Endothelial cell of umbilical vein (primary cell): ENCODE measurements at regions not wholly inside any gene's neighbourhood (a gene's known extent, or its start where the extent isn't known, plus 50 kb on each side); places are given as distances from the start of the nearest gene placed in this dataset.

Experiments
- BruUV-seq: library from RNA; stranded (reverse); fragments of 400-500 nt; replicated peaks from 2 replicates; lab custom pipeline; 2021; lab: Mats Ljungman, UMichigan
- CTCF ChIA-PET: fragments of 300-600, 350-600 bp; sonication (Branson Sonifier 250); formaldehyde crosslinking; loops from one replicate; lab custom pipeline; 2021; ENCODE audit warnings: antibody characterized with exemption, inconsistent platforms; lab: Charles Lee
- POLR2A ChIA-PET: fragments of 300-600, 350-600 bp; sonication (Branson Sonifier 250); formaldehyde crosslinking; loops from one replicate; lab custom pipeline; 2021; ENCODE audit warnings: antibody characterized with exemption, inconsistent platforms; lab: Charles Lee
- DNase-seq: peaks from one replicate; pipeline ENCODE4 v3.0.0-alpha.2; 2011; ENCODE audit warnings: low read depth, low spot score
- FAIRE-seq: peaks from 2 replicates; lab custom pipeline; 2011; peaks lifted over from hg19 to GRCh38; lab: Jason Lieb, UNC
- H2AFZ ChIP-seq: 2 replicates; pipeline ENCODE4 v1.6.0; 2012; ENCODE audit warnings: low read depth, low read length, control low read depth, inconsistent platforms
- H3K27ac ChIP-seq: 2 replicates; pipeline ENCODE4 v1.5.1; 2011; ENCODE audit warnings: low read depth, mild to moderate bottlenecking, control low read depth, low read length, moderate library complexity; ENCODE audit not compliant: insufficient read depth
- H3K27me3 ChIP-seq, 2 experiments: 2 replicates each; pipeline versions ENCODE4 v1.6.0 to v1.6.1; 2011; ENCODE audit warnings: low read length in 2 of 2, mixed read lengths in 1 of 2; ENCODE audit not compliant: control insufficient read depth in 2 of 2, insufficient read depth in 2 of 2
- H3K36me3 ChIP-seq, 2 experiments: 2 replicates in 1 of 2; 3 replicates in 1 of 2; pipeline ENCODE4 v1.5.1; 2011; ENCODE audit warnings: low read length in 2 of 2, mild to moderate bottlenecking in 1 of 2, moderate library complexity in 1 of 2; ENCODE audit not compliant: control insufficient read depth in 2 of 2, insufficient read depth in 2 of 2; ENCODE audit errors: extremely low read depth in 1 of 2
- H3K4me1 ChIP-seq: 3 replicates; pipeline ENCODE4 v1.5.1; 2011; ENCODE audit warnings: mild to moderate bottlenecking, low read length; ENCODE audit not compliant: control insufficient read depth, insufficient read depth; ENCODE audit errors: extremely low read depth
- H3K4me2 ChIP-seq: 2 replicates; pipeline ENCODE4 v1.6.1; 2011; ENCODE audit warnings: low read length, control low read depth, mixed read lengths; ENCODE audit not compliant: insufficient read depth
- H3K4me3 ChIP-seq, 3 experiments: fragments of 200-600 bp in 1 of 3; sonication (generic), shearing (Covaris generic) in 1 of 3; replicated peaks in 1 of 3; 2 replicates each; pipeline ENCODE4 v1.5.1; 2011 to 2016; ENCODE audit warnings: control low read depth in 3 of 3, low read length in 3 of 3, mild to moderate bottlenecking in 2 of 3, inconsistent platforms in 1 of 3, low read depth in 1 of 3, moderate library complexity in 1 of 3; ENCODE audit not compliant: insufficient read depth in 1 of 3
- H3K79me2 ChIP-seq: 2 replicates; pipeline ENCODE4 v1.6.0; 2012; ENCODE audit warnings: low read length, inconsistent platforms; ENCODE audit not compliant: control insufficient read depth, insufficient read depth
- H3K9ac ChIP-seq: replicated peaks from 2 replicates; pipeline ENCODE3; 2011; ENCODE audit warnings: low read length, control low read depth; ENCODE audit not compliant: insufficient read depth; ENCODE audit errors: extremely low read depth
- H3K9me1 ChIP-seq: replicated peaks from 3 replicates; pipeline ENCODE4 v1.6.0; 2011; ENCODE audit warnings: mild to moderate bottlenecking, low read length; ENCODE audit not compliant: control insufficient read depth, insufficient read depth; ENCODE audit errors: extremely low read depth
- H3K9me3 ChIP-seq: replicated peaks from 2 replicates; pipeline ENCODE4 v1.5.1; 2012; ENCODE audit warnings: low read length, inconsistent platforms; ENCODE audit not compliant: control insufficient read depth, insufficient read depth
- H4K20me1 ChIP-seq: replicated peaks from 2 replicates; pipeline ENCODE3; 2011; ENCODE audit warnings: mild to moderate bottlenecking, low read length; ENCODE audit not compliant: control insufficient read depth, insufficient read depth; ENCODE audit errors: extremely low read depth
- EZH2 ChIP-seq: IDR thresholded peaks from 2 replicates; pipeline ENCODE4 v1.6.1; 2012; ENCODE audit warnings: borderline replicate concordance, low read depth, mild to moderate bottlenecking, moderate library complexity, low read length, inconsistent platforms; ENCODE audit not compliant: severe bottlenecking
- FOS ChIP-seq: IDR thresholded peaks from 2 replicates; pipeline ENCODE4 v1.6.1; 2011; ENCODE audit warnings: mild to moderate bottlenecking, low read length, moderate library complexity, borderline replicate concordance; ENCODE audit not compliant: insufficient read depth
- GATA2 ChIP-seq: IDR thresholded peaks from 2 replicates; pipeline ENCODE4 v1.7.0; 2011; ENCODE audit warnings: low read depth, mild to moderate bottlenecking, moderate library complexity, mixed read lengths, low read length; ENCODE audit not compliant: insufficient read length, insufficient read depth
- JUN ChIP-seq: IDR thresholded peaks from 2 replicates; pipeline ENCODE4 v1.6.1; 2011; ENCODE audit warnings: borderline replicate concordance, low read depth; ENCODE audit not compliant: insufficient read length, insufficient read depth
- MAX ChIP-seq: IDR thresholded peaks from 2 replicates; pipeline ENCODE4 v1.6.1; 2011; ENCODE audit not compliant: insufficient read depth, insufficient read length
- MYC ChIP-seq: IDR thresholded peaks from one replicate; pipeline ENCODE4 v1.6.1; 2011; ENCODE audit warnings: mild to moderate bottlenecking, low read depth, low read length
- POLR2A ChIP-seq: IDR thresholded peaks from 2 replicates; pipeline ENCODE4 v1.6.1; 2012; ENCODE audit warnings: low read depth, mild to moderate bottlenecking, control low read depth, low read length
- POLR2AphosphoS5 ChIP-seq: IDR thresholded peaks from 2 replicates; pipeline ENCODE4 v1.6.1; 2012; ENCODE audit warnings: low read depth, mild to moderate bottlenecking, control low read depth, low read length, moderate library complexity; ENCODE audit not compliant: insufficient read depth
- dilution Hi-C: fragments of 300-500 bp; cut with MboI; formaldehyde crosslinking; loops from one replicate; pipeline ENCODE4 v1.15.0; 2019; ENCODE audit warnings: low sequenced_read_pairs; ENCODE audit not compliant: extremely low pct_ligation_motif_present
- intact Hi-C: fragments of 100-400 bp; cut with micrococcal nuclease; formaldehyde crosslinking; loops from one replicate; pipeline ENCODE4 v1.10.0; 2022
- TF ChIP-seq, protein P1 (sequence below), 2 donors: IDR thresholded peaks; 1 replicate in 1 of 2; 2 replicates in 1 of 2; pipeline ENCODE4 v1.5.1; 2011; ENCODE audit warnings: low read length in 2 of 2, mild to moderate bottlenecking in 2 of 2, moderate library complexity in 2 of 2, control low read depth in 1 of 2, inconsistent platforms in 1 of 2, low read depth in 1 of 2; ENCODE audit not compliant: insufficient read depth in 1 of 2; ENCODE audit errors: extremely low read depth in 1 of 2

DNA sequence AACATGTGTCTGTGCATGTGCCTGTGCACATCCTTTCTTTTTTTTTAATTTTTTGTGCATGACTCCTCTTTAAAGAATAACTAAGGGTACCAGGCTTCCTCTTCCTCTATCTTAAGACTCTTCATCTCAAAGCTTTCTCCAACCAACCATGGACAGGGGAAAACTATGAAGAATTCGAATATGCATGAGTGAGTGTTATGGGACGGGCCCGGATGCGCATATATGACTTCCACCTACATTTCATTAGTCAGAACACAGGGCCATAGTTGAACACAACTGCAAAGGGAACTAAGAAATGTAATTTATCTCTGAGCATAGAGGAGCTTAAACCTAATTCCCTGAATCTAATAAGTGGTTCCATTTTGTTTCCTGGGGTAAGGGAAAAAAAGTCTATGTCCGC, 270.3 kb upstream of the SORCS1 start:
- Histone ChIP-seq H4K20me1 (no peaks in the 10 kb centered on the region), H3K4me1 (no peaks in the 10 kb centered on the region), H3K36me3 (no peaks in the 10 kb centered on the region), H3K9me1 (no peaks in the 10 kb centered on the region), H3K9me3 (peaks cover 4% of the 10 kb centered on the region), H3K27ac (no peak overlapping the region), H3K79me2 (no peaks in the 10 kb centered on the region), H3K4me3 (no peak overlapping the region), H3K9ac (no peak overlapping the region), H3K4me2 (no peak overlapping the region), H2AFZ (no peak overlapping the region), H3K27me3 (no peaks in the 10 kb centered on the region)
- intact Hi-C loops (no loop called here), dilution Hi-C loops (no loop called here)
- no peak for TF ChIP-seq POLR2A
- no peak for TF ChIP-seq MYC
- no peak for TF ChIP-seq JUN
- no peak for TF ChIP-seq FOS
- no peak for TF ChIP-seq POLR2AphosphoS5
- no peak for TF ChIP-seq MAX
- no peak for TF ChIP-seq EZH2
- TF ChIP-seq GATA2, result no peak
- TF ChIP-seq, protein P1, sequence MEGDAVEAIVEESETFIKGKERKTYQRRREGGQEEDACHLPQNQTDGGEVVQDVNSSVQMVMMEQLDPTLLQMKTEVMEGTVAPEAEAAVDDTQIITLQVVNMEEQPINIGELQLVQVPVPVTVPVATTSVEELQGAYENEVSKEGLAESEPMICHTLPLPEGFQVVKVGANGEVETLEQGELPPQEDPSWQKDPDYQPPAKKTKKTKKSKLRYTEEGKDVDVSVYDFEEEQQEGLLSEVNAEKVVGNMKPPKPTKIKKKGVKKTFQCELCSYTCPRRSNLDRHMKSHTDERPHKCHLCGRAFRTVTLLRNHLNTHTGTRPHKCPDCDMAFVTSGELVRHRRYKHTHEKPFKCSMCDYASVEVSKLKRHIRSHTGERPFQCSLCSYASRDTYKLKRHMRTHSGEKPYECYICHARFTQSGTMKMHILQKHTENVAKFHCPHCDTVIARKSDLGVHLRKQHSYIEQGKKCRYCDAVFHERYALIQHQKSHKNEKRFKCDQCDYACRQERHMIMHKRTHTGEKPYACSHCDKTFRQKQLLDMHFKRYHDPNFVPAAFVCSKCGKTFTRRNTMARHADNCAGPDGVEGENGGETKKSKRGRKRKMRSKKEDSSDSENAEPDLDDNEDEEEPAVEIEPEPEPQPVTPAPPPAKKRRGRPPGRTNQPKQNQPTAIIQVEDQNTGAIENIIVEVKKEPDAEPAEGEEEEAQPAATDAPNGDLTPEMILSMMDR (IDR thresholded peaks at IDR 0.05; ENCODE audit: extremely low read depth in 1 of 2, insufficient read depth in 1 of 2, low read depth in 1 of 2, low read length in 2 of 2), result no peak
- DNase-seq, result no peak
- no peak for FAIRE-seq
- POLR2A ChIA-PET, result no interaction called here
- CTCF ChIA-PET, result no interaction called here
- BruUV-seq, result no TSS peak
